ENCODE measurements at regions not wholly inside any gene's neighbourhood (a gene's known extent, or its start where the extent isn't known, plus 50 kb on each side); places are given as distances from the start of the nearest gene placed in this dataset.

- H3K27me3 ChIP-seq (replicated peaks; ENCODE audit: insufficient read depth, low read length) = no peaks in the 10 kb centered on the region
- TF ChIP-seq EZH2 (optimal IDR thresholded peaks at IDR 0.05; ENCODE audit: low read depth, low read length) (no peak), EZH2phosphoT487 (IDR thresholded peaks at IDR 0.05; ENCODE audit: low read length) (no peak), CTCF (IDR thresholded peaks at IDR 0.05; ENCODE audit: low read length) (no peak)
- H3K4me1 ChIP-seq (ENCODE audit: low read length) = no peaks in the 10 kb centered on the region
These were observed 574.4 kb upstream of the KLF12 start for GRCh38 chr13:74708629-74709028.

GRCh38 chr13:74707291-74707690, 573.1 kb upstream of the KLF12 start:
- Histone ChIP-seq H3K4me1 (ENCODE audit: low read length) (no peaks in the 10 kb centered on the region), H3K27me3 (replicated peaks; ENCODE audit: insufficient read depth, low read length) (no peaks in the 10 kb centered on the region), H3K36me3 (replicated peaks; ENCODE audit: insufficient read depth, low read length) (no peaks in the 10 kb centered on the region), H3K9ac (ENCODE audit: low read length) (no peak overlapping the region), H3K9me3 (replicated peaks; ENCODE audit: insufficient read depth, low read length) (no peaks in the 10 kb centered on the region), H3K4me2 (ENCODE audit: low read depth, low read length) (no peak overlapping the region), H3K9me2 (replicated peaks; ENCODE audit: insufficient read depth, low read length) (no peaks in the 10 kb centered on the region), H4K20me1 (ENCODE audit: insufficient read depth, low read length) (no peaks in the 10 kb centered on the region), H3F3A (ENCODE audit: insufficient read depth, low read length) (no peaks in the 10 kb centered on the region), H2AFZ (ENCODE audit: low read length) (no peak overlapping the region), H3K27ac (ENCODE audit: low read length) (no peak overlapping the region), H3K79me2 (ENCODE audit: low read length) (no peaks in the 10 kb centered on the region), H3K4me3 (ENCODE audit: low read length) (no peak overlapping the region)
- TF ChIP-seq EZH2phosphoT487 (IDR thresholded peaks at IDR 0.05; ENCODE audit: low read length) = no peak
- TF ChIP-seq EZH2 (optimal IDR thresholded peaks at IDR 0.05; ENCODE audit: low read depth, low read length) = no peak
- no peak for TF ChIP-seq CTCF (IDR thresholded peaks at IDR 0.05; ENCODE audit: low read length)
- DNase-seq = no peak

More at GRCh38 chr13:74708629-74709028, 574.4 kb upstream of the KLF12 start:
- Histone ChIP-seq H3F3A (ENCODE audit: insufficient read depth, low read length) (no peaks in the 10 kb centered on the region), H2AFZ (ENCODE audit: low read length) (no peak overlapping the region), H3K4me3 (ENCODE audit: low read length) (no peak overlapping the region), H3K9ac (ENCODE audit: low read length) (no peak overlapping the region), H3K27ac (ENCODE audit: low read length) (no peak overlapping the region), H3K36me3 (replicated peaks; ENCODE audit: insufficient read depth, low read length) (no peaks in the 10 kb centered on the region), H3K79me2 (ENCODE audit: low read length) (no peaks in the 10 kb centered on the region), H4K20me1 (ENCODE audit: insufficient read depth, low read length) (no peaks in the 10 kb centered on the region), H3K4me2 (ENCODE audit: low read depth, low read length) (no peak overlapping the region), H3K9me3 (replicated peaks; ENCODE audit: insufficient read depth, low read length) (no peaks in the 10 kb centered on the region), H3K9me2 (replicated peaks; ENCODE audit: insufficient read depth, low read length) (no peaks in the 10 kb centered on the region)
- no peak for DNase-seq

- Histone ChIP-seq H3K4me1 (ENCODE audit: low read length) (no peaks in the 10 kb centered on the region), H3K27ac (ENCODE audit: low read length) (no peak overlapping the region)
These were observed 572.6 kb upstream of the KLF12 start for GRCh38 chr13:74706801-74707200.

More at GRCh38 chr13:74706801-74707200, 572.6 kb upstream of the KLF12 start:
- H3K36me3 ChIP-seq (replicated peaks; ENCODE audit: insufficient read depth, low read length) = no peaks in the 10 kb centered on the region
- no peaks in the 10 kb centered on the region for H4K20me1 ChIP-seq (ENCODE audit: insufficient read depth, low read length)
- no peak overlapping the region for H3K4me2 ChIP-seq (ENCODE audit: low read depth, low read length)
- no peaks in the 10 kb centered on the region for H3F3A ChIP-seq (ENCODE audit: insufficient read depth, low read length)
- no peaks in the 10 kb centered on the region for H3K27me3 ChIP-seq (replicated peaks; ENCODE audit: insufficient read depth, low read length)
- H3K4me3 ChIP-seq (ENCODE audit: low read length) = no peak overlapping the region
- TF ChIP-seq EZH2phosphoT487 (IDR thresholded peaks at IDR 0.05; ENCODE audit: low read length) = no peak
- TF ChIP-seq CTCF (IDR thresholded peaks at IDR 0.05; ENCODE audit: low read length) = no peak
- no peak overlapping the region for H3K9ac ChIP-seq (ENCODE audit: low read length)
- no peak overlapping the region for H2AFZ ChIP-seq (ENCODE audit: low read length)
- no peak for DNase-seq
- H3K9me3 ChIP-seq (replicated peaks; ENCODE audit: insufficient read depth, low read length) = no peaks in the 10 kb centered on the region
- H3K79me2 ChIP-seq (ENCODE audit: low read length) = no peaks in the 10 kb centered on the region
- H3K9me2 ChIP-seq (replicated peaks; ENCODE audit: insufficient read depth, low read length) = no peaks in the 10 kb centered on the region
